Activated effector memory CD4-positive, alpha-beta T cell treated with anti-CD3 and anti-CD28 coated beads, Interleukin-2, amount 50 U/mL, for 16 hours (primary cell): ENCODE measurements at regions not wholly inside any gene's neighbourhood (a gene's known extent, or its start where the extent isn't known, plus 50 kb on each side); places are given as distances from the start of the nearest gene placed in this dataset.
"Not testable (repeated sequence)": the region's sequence is repeated elsewhere in the genome, so short reads cannot be mapped to it uniquely, and the experiment has no call there.

Experiments used
- DNase-seq: peaks from one replicate; pipeline ENCODE4 v3.0.0-alpha.2; 2020

DNA sequence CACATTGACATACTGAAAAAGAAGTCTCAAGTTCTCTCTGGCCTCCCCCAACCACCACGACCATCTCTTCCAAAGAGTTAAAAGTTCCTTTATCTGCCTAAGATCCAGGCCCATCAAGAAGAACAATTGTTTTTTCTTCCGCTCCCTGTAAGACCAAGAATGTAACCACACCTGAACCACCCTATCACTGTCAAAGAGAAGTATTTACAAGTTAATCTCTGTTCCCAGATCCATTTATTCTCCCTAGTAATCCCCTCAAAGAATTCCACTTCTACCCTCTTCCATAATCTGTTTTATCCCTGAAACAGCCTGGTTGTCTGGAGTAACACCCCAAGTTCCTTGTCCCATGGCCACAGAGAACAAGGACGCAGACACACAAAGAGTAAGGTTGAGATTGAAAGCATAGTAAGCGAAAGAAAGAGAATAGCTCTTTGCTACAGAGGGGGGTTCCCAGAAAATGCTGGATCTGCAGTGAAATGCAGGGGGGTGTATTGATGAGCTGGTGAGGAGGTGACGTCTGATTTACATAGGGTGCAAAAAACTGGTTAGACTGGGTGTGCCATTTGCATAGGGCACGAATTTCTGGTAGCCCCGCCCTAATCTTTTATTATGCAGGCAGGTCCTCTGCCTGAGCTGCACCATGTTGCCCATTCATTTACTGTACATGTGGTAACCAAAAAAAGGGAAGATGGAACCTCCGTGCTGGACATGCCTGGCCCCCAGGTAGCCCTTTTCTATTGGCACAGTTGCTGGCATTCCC, 122.0 kb downstream of the SKIDA1 start:
- DNase-seq, result no peak

DNA sequence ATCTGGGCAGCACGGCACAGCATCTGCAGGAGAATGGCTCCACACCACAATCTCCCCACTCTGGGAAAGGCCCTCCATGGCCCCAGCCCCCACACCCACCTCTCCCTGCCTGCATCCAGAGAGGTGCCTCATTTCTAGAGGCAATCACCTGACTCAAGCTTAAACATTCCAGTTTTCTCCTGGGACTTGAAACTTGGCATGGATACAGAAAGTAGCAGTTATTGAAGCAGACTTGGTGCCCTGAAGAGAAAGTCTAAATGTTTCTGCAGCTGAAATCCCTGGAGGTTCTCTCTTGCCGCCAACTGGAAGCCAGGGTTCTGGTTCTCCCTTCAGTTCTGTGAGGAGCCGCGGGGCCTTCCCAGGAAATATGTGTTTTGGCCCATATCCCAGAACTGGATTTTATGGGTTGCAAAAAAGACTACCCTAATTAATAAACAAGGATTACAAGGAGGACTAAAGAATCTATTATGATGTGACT, 122.8 kb downstream of the SKIDA1 start:
- DNase-seq, result no peak

DNA sequence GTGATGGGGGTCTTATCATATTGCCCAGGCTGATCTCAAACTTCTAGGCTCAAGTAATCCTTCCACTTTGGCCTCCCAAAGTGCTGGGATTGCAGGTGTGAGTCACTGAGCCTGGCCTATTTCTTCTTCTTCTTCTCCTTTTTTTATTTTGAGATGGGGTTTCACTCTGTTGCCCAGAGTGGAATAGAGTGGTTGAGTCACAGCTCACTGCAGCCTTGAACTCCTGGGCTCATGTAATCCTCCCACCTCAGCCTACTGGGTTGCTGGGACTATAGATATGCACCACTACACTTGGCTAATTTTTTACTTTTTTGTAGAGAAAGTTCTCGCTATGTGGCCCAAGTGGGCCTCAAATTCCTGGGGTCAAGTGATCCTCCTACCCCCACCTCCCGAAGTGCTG, 124.3 kb downstream of the SKIDA1 start:
- DNase-seq, result no peak

DNA sequence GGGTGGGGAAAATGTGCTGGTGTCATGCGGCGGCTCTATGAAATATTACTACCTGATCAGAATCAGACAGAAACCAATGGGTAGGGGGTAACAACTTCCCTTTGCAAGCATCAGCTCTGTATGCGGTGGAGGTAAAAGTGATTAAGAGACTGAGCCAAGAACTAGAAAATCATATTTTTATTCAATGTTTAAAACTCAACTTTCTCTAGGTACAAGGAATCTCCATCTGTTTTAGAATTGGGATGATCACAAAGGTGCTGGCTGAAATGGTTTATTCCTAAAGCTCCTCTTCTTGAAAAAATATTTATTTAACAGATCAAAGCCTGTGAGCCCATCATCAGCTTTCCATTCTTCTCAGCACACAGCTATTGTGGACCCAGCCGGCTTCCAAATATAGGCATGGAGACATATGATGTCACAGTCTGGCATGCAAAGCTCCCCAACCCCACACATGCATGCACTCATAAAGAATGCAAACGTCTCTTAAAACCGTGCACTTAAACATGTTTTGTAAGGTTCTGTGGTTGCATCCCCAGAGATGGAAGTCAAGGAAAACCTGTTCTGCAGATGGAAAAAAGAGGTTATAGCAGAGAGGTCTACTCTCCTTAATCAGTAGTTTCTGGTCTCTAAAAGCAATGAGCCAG, 126.0 kb downstream of the SKIDA1 start:
- no peak for DNase-seq

DNA sequence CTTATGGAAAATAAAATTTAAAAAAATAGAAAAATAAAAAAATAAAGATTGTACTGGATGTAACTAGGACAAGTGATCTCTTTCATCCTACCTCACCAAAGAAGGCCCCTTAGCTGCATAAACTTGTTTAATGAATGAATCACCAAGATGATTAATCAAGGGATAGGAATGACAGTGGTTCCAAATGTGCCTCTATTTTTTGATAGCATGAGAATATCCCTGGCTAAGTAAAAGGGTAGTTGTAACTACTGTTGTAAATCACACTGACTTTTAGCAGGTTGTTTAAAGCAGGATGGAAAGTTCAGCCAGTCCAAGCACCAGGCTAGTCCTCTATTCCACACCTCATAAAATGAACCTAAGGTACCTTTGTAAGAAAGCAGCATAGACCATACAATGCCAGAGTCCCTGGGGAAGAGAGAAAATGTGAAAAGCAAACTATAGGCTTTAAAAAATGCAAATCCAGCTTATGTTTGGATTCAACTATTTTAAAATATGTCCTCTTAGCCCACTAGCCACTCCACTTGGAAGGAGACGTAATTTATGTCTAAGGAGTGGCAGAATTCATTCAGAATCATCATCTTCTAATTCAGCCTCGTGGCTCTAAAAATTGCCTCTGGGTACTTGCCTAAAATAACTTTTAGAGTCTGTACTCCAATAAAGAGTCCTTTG, 126.8 kb downstream of the SKIDA1 start:
- no peak for DNase-seq

DNA sequence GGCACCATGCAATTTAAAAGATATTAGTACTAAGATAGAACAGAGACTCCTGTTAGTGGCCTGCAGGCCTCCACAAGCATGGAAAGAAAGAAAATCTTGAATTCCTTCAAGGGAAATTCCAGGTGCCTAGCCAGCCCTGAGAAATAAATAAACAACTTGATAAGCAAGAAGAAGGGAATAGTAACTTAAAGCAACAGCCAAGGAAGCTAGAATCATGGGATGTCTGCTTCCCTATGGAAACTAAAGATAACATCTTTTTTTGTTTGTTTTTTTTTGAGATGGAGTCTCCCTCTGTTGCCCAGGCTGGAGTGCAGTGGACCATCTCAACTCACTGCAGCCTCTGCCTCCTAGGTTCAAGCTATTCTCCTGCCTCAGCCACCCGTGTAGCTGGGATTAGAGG, 128.6 kb downstream of the SKIDA1 start:
- DNase-seq, result no peak

DNA sequence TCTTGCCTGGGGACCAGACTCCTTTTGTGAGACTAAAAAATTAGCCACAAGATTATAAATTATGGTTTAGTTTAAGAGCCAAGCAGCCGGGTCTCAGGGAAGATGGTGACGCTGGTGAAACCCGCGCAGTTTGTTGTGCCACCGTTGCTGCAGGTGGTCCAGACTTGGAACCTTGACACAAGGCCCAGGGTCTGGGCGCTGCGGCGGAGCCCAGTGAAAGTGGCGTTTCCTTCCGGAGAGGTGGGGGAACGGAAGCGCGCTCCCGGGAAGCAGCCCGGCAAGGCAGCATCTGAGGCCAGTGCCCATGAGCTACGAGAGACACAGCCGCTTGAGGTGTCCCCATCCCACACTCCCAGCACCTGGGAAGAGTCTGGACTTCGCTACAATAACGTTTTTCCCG, 131.6 kb downstream of the SKIDA1 start:
- no peak for DNase-seq

DNA sequence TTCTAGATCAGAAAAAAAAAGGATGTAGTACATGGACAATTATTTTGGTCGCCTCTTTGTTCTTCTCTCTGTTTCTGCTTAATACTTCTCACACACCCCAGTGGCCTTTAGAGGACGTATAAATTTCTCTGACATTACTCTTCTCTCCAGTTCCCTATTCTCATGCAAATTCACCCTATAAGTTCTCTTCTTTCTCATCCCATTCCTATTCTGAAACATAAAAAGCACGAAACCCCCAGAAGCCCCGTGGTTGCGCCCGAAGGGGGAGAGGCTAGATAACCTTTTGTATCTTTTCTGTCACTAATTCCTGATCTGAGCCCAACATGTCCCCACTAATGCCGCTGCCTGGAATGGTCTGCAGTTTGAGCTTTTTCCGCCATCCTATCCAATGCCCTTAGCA, 136.9 kb downstream of the SKIDA1 start:
- DNase-seq, result no peak

DNA sequence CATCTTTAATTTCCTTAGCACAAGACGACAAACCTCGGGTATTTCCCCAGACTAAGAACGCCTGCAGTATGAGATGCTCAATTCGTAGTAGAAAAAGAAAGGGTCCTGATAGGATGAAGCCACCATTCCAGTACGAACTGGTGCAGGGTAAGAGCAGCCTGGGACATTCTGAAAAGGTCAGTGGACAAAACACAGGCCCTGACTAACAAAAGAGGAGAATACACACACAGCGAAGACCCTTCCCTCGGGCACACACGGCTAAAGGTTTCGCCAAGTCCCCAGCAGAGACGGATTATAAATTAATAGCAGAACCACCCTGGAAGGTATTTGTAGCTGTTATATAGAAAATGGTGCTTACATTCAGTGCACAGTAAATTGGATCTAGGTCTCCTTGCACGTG, 137.6 kb downstream of the SKIDA1 start:
- DNase-seq, result no peak

DNA sequence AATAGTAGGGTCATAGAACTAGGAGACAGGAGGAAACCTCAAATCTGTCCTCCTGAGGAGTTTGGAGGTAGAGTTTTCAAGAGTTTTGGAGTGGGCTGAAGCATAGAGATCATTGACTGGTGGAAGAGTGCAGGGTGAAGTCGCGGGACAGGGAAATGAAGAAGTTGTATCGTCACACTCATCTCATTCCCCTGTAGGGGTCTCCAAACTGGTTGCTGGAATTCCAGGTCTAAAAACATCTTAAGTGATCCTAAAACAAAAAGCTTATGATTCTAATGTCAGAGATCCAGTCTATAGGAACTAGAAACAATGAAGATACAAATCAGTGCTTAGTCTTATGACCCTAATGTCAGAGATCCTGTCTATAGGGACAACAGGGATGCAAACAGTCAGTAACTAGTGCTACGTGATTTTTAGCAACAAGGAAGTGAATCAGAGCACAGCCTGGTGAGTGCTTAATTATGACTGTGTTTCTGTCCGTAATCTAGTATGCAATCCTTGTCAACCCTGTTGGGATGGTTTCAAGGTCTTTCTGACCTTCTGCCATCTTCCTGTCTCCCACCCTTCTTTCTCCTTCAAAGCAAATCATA, 139.4 kb downstream of the SKIDA1 start:
- DNase-seq, result no peak

DNA sequence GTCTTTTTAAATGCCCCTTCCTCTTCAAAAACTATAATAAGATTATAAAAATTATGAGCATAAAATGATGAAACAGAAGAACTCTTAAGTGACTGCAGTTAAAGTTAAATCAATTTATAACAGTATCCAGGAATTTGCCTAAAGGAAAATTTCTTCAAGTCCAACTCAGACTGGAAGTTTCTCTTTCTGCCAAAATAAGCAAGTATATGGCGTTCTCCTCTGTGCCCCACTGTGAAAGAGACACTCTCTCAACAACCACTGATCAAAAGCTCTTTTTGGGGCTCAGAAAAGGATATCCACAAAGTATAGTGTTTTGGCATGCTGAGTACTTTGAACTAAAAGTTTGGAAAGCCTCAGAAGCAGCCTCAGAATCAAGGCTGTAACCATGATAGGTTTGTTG, 139.9 kb downstream of the SKIDA1 start:
- DNase-seq, result no peak

DNA sequence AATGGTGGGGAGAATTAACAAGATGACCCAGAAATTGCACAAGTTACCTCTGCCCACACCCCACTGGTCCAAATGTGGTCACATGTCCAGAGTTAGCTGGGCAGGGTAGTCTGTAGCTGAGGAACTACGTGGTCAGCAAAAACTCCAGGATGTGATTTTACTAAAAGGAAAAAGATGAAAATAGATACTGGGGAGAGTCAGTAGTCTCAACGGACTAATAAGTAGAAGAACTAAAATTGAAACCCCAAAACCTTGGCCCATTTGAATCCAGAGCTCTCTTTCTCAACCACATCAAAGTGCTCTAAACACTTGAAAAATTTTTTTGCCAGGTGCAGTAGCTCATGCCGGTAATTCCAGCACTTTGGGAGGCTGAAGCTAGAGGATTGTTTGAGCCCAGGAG, 146.3 kb downstream of the SKIDA1 start:
- DNase-seq, result no peak

DNA sequence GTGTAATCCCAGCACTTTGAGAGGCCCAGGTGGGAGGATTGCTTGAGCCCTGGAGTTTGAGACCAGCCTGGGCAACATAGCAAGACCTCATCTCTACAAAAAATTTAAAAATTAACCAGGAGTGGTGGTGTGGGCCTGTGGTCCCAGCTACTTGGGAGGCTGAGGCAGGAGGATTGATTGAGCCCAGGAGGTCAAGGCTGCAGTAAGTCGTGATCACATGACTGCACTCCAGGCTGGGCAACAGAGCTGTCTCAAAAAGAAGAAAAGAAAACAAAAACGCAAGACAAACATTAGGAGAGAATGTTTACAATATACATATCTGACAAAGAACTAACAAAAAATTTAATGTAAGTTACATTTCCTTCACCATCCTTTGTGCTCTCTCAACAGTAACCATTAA, 150.2 kb downstream of the SKIDA1 start:
- DNase-seq, result not testable (repeated sequence)

DNA sequence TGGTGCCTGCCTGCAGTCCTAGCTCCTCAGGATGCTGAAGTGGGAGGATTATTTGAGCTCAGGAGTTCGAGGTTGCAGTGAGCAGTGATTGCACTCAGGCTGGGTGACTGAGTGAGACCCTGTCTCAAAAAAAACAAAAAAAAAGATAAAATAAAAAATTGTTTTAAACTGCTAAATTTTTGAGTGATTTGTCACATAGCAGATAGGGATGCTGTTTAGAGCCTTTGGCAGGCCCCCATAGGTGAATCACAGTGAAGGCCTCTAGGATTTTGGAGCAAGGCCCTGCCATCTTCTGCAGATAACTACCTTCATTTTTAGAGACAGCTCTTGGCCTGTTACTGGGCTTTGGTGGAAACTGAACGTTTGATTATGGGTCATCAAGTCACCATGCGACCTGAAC, 151.6 kb downstream of the SKIDA1 start:
- DNase-seq, result not testable (repeated sequence)

DNA sequence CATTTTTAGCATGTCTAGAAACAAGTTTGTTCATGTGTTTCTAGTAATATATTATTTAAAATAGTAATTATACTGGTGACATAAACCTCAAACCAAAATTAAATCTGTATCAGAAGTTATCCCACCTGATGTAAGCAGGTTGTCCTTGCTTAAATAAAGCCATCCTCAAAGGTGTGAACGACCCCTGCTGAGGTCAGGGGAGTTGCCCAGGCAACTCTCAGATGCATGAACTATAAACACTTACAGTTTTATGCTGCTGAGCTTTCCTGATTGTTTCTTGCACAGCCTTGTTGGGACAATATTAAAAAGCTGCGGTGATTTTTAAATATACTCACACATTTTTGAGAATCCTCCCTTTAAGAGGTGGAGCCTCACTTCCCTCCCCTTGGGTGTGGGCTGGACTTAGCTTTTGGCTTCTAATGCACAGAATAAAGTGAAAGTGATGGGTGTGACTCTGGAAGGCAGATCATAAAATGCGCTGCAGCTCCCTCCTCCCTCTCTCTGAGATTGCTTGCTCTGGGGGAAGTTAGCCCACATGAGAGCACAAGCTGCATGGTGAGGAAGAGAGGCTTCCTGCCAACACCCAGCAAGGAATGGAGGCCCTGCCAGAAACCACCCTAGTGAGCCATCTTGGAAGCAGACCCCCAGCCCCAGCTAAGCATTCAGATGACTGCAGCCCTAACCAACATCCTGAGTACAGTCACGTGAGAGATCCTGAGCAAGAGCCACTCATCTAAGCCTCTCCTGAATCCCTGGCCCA, 152.7 kb downstream of the SKIDA1 start:
- DNase-seq, result peak; percentile 66

DNA sequence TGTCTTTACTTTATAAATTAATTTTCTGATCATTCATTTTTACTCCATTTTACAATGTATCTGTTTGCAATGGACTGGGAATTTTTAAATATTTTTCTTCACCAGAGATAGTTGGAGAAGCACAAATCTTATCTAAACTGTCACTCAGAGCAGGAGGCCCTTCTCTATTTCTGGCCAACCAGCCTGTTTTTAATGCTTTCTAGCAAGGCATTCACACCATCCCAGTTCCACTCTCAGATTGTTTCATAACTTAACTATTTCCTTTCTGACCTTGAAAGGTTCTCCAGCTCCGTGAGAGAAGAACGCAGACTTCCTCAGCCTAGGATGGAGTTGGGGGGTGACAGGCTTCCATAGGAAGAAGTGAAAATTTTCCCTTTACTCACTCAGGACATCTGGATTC, 155.8 kb downstream of the SKIDA1 start:
- DNase-seq, result no peak

DNA sequence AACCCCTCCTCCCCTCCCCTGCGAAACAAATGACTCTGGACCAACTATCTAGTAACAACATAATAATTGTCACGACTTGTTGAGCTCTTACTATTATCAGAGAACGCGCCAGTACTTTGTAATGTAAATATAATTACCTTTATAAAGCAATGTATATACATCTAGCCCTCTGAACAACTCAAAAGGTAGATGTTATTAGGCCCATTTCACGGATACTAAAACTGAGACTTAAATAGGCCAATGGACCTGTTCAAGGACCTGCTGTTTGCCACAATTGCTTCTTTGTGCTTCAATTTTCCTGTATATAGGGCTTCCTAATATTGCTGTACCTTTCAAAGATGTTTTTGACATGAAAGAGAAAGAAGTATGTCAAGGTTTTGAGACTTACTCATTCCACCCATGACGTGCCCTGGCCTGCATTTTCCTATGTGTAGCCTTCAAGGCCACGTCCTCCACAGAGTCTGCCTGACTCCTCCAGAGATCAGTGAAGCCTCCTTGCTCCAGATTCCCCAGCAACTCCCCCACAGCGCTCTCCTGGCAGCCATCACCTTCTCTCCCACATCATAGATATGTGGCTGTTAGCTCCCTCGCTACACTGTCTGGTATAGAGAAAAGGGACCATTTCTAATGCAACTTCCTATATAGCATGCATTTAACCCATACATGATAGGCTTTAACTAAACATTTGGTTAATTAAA, 156.6 kb downstream of the SKIDA1 start:
- no peak for DNase-seq

DNA sequence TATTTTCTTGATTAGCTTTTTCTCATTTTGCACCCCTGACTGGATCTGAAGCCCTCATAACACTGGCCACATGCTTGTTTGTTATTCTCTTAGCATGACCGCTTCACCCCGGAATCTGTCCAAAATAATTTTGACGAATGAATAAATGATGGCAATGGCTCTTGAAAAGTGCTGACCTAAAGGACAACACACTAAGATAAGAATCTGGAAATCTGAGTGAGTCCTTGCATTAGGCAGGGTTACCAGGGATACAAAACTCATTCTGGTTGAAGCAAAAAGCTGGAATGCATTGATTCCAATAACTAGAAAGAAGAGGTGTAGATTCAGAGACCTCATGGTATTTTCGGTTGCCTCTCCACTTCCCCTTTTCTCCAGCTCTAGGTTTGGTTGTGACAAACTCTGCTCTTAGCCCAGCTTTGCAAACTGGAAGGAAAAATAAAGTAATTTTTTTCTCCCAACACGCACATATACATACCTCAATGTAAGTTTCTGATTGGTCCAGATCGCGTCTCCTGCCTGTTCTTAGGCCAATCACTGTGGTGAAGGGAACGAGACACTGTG, 157.4 kb downstream of the SKIDA1 start:
- DNase-seq, result no peak

DNA sequence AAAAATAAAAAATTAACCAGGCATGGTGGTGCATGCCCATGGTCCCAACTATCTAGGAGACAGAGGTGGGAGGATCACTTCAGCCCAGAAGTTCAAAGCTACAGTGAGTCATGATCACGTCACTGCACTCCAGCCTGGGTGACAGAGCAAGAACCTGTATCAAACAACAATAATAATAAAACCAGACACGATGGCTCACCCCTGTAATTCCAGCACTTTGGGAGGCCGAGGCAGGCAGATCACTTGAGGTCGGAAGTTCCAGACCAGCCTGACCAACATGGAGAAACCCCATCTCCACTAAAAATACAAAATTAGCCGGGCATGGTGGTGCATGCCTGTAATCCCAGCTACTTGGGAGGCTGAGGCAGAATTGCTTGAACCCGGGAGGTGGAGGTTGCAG, 159.4 kb downstream of the SKIDA1 start:
- not testable (repeated sequence) for DNase-seq

DNA sequence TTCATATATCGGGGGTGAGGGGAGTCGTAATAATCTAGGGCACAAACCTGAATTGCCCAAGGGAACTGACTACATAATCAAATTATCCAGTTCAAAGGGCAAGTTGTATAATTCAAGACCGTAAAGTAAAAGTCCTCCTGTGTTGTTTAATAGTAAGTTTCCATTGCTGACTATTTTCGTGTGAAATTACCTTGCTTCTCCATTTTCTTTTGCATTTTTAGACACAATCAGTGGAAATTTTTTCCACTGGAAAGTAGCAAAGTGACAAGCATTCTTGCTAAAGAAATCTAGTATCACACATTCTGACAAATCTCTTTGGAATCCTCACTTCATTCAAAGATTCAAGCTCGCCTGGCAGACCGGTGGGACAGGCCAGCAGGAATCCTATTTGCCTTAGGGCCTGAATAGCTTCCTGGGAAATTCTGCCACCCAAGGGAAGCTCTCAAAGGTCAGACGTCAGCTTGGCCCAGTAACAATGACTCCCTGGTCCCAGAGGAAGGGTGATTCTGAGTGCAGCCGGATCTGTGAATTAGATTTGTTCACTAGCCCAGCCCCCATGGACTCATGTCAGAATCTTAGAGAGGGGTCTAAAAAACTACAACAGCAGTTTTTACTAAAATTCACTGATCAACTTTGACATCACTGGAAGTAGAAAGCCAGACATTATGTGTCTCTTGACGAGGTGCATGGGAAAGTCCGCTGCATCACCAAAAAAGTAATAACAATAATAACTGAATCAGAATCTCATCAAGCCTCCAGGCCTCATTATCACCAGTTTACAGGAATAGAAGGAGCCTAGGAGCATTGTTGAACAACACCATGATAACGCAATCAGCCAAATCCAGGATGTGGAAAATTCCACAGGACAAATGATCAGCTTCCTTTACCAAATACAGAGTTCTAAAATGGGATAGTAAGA, 161.0 kb downstream of the SKIDA1 start:
- no peak for DNase-seq

DNA sequence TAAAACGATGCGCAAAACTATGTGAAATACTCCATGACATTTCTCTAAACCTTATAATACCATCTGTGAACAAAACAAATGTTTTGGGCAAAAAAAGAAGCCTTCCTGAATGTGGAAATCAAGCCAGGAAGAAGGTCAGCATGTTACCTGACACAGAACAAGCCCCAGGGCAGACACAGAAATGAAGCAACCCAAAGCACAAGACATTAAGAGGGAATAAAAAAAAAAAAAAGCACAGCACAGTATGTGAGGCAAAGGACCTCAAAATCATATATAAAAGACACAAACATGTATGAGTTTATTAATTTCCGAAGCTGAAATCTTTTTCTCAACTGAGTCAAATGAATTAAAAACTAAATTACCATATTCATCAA, 161.8 kb downstream of the SKIDA1 start:
- DNase-seq, result no peak
